Esophagus muscularis mucosa (tissue), 3 donors: ENCODE measurements at regions not wholly inside any gene's neighbourhood (a gene's known extent, or its start where the extent isn't known, plus 50 kb on each side); places are given as distances from the start of the nearest gene placed in this dataset.

ENCODE experiments used
- CTCF ChIP-seq, 3 experiments: fragments of 200-600 bp in 2 of 3; fragments of 450-650 bp in 1 of 3; sonication (generic) in 2 of 3; IDR thresholded peaks; one replicate each; pipeline ENCODE4 v1.5.1; 2017 to 2019; ENCODE audit warnings: antibody characterized with exemption in 3 of 3, mild to moderate bottlenecking in 2 of 3, moderate library complexity in 1 of 3
- EP300 ChIP-seq: sonication (generic); formaldehyde crosslinking; IDR thresholded peaks from one replicate; pipeline ENCODE4 v1.6.1; 2017; ENCODE audit warnings: antibody characterized with exemption

DNA sequence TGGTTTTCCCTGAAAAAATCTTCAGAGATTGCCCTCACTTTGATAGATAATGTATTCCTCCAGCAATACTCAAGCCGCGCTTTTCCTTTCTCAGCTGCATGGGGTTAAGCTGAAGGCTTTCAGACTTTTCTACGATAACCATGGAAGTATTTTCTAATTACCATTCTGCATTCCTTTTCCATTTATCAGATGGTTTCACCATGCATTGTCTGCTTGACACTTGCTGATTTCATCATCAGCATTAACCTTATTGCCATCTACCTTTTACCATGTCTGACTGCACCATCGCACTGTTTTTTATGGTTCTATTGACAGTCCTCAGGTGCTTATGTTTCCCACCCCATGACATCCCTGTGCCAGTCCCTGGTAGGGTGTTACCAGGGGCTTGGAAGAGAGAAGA lies 91.6 kb downstream of the DMAC1 start:
- TF ChIP-seq EP300 (no peak), CTCF (IDR thresholded peaks at IDR 0.05) (no peak)
